ENCODE measurements at regions not wholly inside any gene's neighbourhood (a gene's known extent, or its start where the extent isn't known, plus 50 kb on each side); places are given as distances from the start of the nearest gene placed in this dataset.
A peak's percentile ranks its signal among the peaks of the same experiment; 100 is the strongest.

- no peak overlapping the region for H3K4me3 ChIP-seq (ENCODE audit: low read length)
- H3K27me3 ChIP-seq (ENCODE audit: insufficient read depth, low read depth, low read length) = no peaks in the 10 kb centered on the region
- no peak overlapping the region for H2AFZ ChIP-seq (ENCODE audit: low read depth, low read length)
- no peaks in the 10 kb centered on the region for H3K9me2 ChIP-seq (ENCODE audit: insufficient read depth, low read length)
- H3K36me3 ChIP-seq (ENCODE audit: insufficient read depth, low read length) = no peaks in the 10 kb centered on the region
- H3K79me2 ChIP-seq (replicated peaks; ENCODE audit: insufficient read depth, low read length) = no peaks in the 10 kb centered on the region
- TF ChIP-seq POLR2AphosphoS5 (IDR thresholded peaks at IDR 0.05) (no peak), MXI1 (conservative IDR thresholded peaks at IDR 0.05; ENCODE audit: poor library complexity, severe bottlenecking) (no peak), TAF1 (IDR thresholded peaks at IDR 0.05; ENCODE audit: low read depth) (no peak), EP300 (conservative IDR thresholded peaks at IDR 0.05; ENCODE audit: poor library complexity, severe bottlenecking) (no peak), EZH2 (IDR thresholded peaks at IDR 0.05; ENCODE audit: borderline replicate concordance, insufficient read depth, low read length, poor library complexity, severe bottlenecking) (no peak)
- TF ChIP-seq, protein P1, sequence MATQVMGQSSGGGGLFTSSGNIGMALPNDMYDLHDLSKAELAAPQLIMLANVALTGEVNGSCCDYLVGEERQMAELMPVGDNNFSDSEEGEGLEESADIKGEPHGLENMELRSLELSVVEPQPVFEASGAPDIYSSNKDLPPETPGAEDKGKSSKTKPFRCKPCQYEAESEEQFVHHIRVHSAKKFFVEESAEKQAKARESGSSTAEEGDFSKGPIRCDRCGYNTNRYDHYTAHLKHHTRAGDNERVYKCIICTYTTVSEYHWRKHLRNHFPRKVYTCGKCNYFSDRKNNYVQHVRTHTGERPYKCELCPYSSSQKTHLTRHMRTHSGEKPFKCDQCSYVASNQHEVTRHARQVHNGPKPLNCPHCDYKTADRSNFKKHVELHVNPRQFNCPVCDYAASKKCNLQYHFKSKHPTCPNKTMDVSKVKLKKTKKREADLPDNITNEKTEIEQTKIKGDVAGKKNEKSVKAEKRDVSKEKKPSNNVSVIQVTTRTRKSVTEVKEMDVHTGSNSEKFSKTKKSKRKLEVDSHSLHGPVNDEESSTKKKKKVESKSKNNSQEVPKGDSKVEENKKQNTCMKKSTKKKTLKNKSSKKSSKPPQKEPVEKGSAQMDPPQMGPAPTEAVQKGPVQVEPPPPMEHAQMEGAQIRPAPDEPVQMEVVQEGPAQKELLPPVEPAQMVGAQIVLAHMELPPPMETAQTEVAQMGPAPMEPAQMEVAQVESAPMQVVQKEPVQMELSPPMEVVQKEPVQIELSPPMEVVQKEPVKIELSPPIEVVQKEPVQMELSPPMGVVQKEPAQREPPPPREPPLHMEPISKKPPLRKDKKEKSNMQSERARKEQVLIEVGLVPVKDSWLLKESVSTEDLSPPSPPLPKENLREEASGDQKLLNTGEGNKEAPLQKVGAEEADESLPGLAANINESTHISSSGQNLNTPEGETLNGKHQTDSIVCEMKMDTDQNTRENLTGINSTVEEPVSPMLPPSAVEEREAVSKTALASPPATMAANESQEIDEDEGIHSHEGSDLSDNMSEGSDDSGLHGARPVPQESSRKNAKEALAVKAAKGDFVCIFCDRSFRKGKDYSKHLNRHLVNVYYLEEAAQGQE (IDR thresholded peaks at IDR 0.05; ENCODE audit: borderline replicate concordance) = no peak
- no peak overlapping the region for H3K9ac ChIP-seq (ENCODE audit: low read length)
- H3K4me2 ChIP-seq (ENCODE audit: low read length) = no peak overlapping the region
- no peaks in the 10 kb centered on the region for H4K20me1 ChIP-seq (ENCODE audit: insufficient read depth)
- no peak overlapping the region for H3K27ac ChIP-seq (ENCODE audit: low read length)
- H3F3A ChIP-seq (ENCODE audit: insufficient read depth, low read length, poor library complexity, severe bottlenecking) = peaks cover 4% of the 10 kb centered on the region
- no peaks in the 10 kb centered on the region for H3K9me3 ChIP-seq (ENCODE audit: low read length)
Measured at GRCh38 chr14:25841226-25841625, 756.6 kb downstream of the NOVA1 start.

DNA sequence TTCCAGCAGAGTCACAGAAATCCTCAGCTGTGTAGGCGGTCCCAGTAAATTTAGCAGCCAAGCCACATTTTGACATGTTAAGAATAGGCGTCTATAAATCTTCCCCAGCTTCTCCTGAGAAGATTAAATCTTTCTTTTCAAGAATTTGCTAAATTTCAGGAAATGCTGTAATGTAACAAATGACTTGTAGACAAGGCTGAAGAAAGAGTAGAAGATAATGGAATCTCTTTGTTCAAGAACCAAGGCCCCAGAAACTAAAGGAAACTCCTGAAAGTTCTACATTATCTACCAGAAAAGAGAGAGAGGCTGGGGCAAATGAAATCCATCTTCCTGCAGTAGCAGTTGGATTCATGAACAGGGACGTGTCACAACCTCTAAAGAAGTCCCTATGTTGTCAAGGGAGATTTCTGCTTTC, 760.3 kb downstream of the NOVA1 start:
- no peaks in the 10 kb centered on the region for H3K9me3 ChIP-seq (ENCODE audit: low read length)
- H3K27ac ChIP-seq (ENCODE audit: low read length) = peak overlapping the region; percentile 85
- H3K4me2 ChIP-seq (ENCODE audit: low read length) = no peak overlapping the region
- H3K36me3 ChIP-seq (ENCODE audit: insufficient read depth, low read length) = no peaks in the 10 kb centered on the region
- H3F3A ChIP-seq (ENCODE audit: insufficient read depth, low read length, poor library complexity, severe bottlenecking) = peaks cover 4% of the 10 kb centered on the region
- no peaks in the 10 kb centered on the region for H3K9me2 ChIP-seq (ENCODE audit: insufficient read depth, low read length)
- no peaks in the 10 kb centered on the region for H3K27me3 ChIP-seq (ENCODE audit: insufficient read depth, low read depth, low read length)
- H4K20me1 ChIP-seq (ENCODE audit: insufficient read depth) = no peaks in the 10 kb centered on the region
- no peaks in the 10 kb centered on the region for H3K79me2 ChIP-seq (replicated peaks; ENCODE audit: insufficient read depth, low read length)
- no peak overlapping the region for H3K9ac ChIP-seq (ENCODE audit: low read length)
- H3K4me3 ChIP-seq (ENCODE audit: low read length) = no peak overlapping the region
- TF ChIP-seq RAD21 (conservative IDR thresholded peaks at IDR 0.05) (no peak), POLR2AphosphoS5 (IDR thresholded peaks at IDR 0.05) (no peak), MXI1 (conservative IDR thresholded peaks at IDR 0.05; ENCODE audit: poor library complexity, severe bottlenecking) (no peak), SMC3 (conservative IDR thresholded peaks at IDR 0.05; ENCODE audit: poor library complexity) (no peak), EZH2 (IDR thresholded peaks at IDR 0.05; ENCODE audit: borderline replicate concordance, insufficient read depth, low read length, poor library complexity, severe bottlenecking) (no peak), EP300 (conservative IDR thresholded peaks at IDR 0.05; ENCODE audit: poor library complexity, severe bottlenecking) (no peak), TAF1 (IDR thresholded peaks at IDR 0.05; ENCODE audit: low read depth) (no peak)
- TF ChIP-seq, protein P2, sequence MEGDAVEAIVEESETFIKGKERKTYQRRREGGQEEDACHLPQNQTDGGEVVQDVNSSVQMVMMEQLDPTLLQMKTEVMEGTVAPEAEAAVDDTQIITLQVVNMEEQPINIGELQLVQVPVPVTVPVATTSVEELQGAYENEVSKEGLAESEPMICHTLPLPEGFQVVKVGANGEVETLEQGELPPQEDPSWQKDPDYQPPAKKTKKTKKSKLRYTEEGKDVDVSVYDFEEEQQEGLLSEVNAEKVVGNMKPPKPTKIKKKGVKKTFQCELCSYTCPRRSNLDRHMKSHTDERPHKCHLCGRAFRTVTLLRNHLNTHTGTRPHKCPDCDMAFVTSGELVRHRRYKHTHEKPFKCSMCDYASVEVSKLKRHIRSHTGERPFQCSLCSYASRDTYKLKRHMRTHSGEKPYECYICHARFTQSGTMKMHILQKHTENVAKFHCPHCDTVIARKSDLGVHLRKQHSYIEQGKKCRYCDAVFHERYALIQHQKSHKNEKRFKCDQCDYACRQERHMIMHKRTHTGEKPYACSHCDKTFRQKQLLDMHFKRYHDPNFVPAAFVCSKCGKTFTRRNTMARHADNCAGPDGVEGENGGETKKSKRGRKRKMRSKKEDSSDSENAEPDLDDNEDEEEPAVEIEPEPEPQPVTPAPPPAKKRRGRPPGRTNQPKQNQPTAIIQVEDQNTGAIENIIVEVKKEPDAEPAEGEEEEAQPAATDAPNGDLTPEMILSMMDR (IDR thresholded peaks at IDR 0.05; ENCODE audit: poor library complexity, severe bottlenecking) = no peak
- TF ChIP-seq, protein P1 (IDR thresholded peaks at IDR 0.05; ENCODE audit: borderline replicate concordance) = no peak
- H2AFZ ChIP-seq (ENCODE audit: low read depth, low read length) = no peak overlapping the region

Measured in neural cell (in vitro differentiated cells).